Nephron (organoid): ENCODE measurements at regions not wholly inside any gene's neighbourhood (a gene's known extent, or its start where the extent isn't known, plus 50 kb on each side); places are given as distances from the start of the nearest gene placed in this dataset.

Experiments
- H3K27ac Mint-ChIP-seq, 3 experiments: 2 replicates each; pipeline ENCODE4 v1.8.0; 2020; ENCODE audit warnings: mixed read lengths in 3 of 3, mild to moderate bottlenecking in 2 of 3, moderate library complexity in 1 of 3
- H3K27me3 Mint-ChIP-seq: 2 replicates; pipeline ENCODE4 v1.8.0; 2021; ENCODE audit warnings: low read depth, mild to moderate bottlenecking, moderate library complexity, mixed read lengths
- H3K36me3 Mint-ChIP-seq: 2 replicates; pipeline ENCODE4 v1.8.0; 2020; ENCODE audit warnings: low read depth, mixed read lengths
- H3K4me1 Mint-ChIP-seq: 2 replicates; pipeline ENCODE4 v1.8.0; 2020; ENCODE audit warnings: mixed read lengths
- H3K4me3 Mint-ChIP-seq, 3 experiments: 2 replicates each; pipeline ENCODE4 v1.8.0; 2020; ENCODE audit warnings: mild to moderate bottlenecking in 3 of 3, mixed read lengths in 3 of 3, moderate library complexity in 2 of 3
- H3K9me3 Mint-ChIP-seq: 2 replicates; pipeline ENCODE4 v1.8.0; 2020; ENCODE audit warnings: mixed read lengths
- CTCF ChIP-seq, 3 experiments: fragments of 200-600 bp; sonication (generic); IDR thresholded peaks; one replicate each; pipeline ENCODE4 v1.5.0; 2021; ENCODE audit warnings: antibody characterized with exemption in 3 of 3; ENCODE audit not compliant: unreplicated experiment in 3 of 3

GRCh38 chr7:25386311-25386744 lies 158.0 kb upstream of the NPVF start:
- peaks cover 7% of the 10 kb centered on the region for H3K27me3 Mint-ChIP-seq
- H3K27ac Mint-ChIP-seq = peak overlapping the region; percentile 92 to 96 (median 95)
- H3K4me1 Mint-ChIP-seq = peaks cover 70% of the 10 kb centered on the region
- H3K36me3 Mint-ChIP-seq = no peaks in the 10 kb centered on the region
- no peaks in the 10 kb centered on the region for H3K9me3 Mint-ChIP-seq
- peak overlapping the region in 1 of 3 experiments; percentile 17 for H3K4me3 Mint-ChIP-seq
- TF ChIP-seq CTCF (IDR thresholded peaks at IDR 0.05; ENCODE audit: unreplicated experiment in 3 of 3) = no peak

- TF ChIP-seq CTCF (IDR thresholded peaks at IDR 0.05; ENCODE audit: unreplicated experiment in 3 of 3) = no peak
- H3K4me3 Mint-ChIP-seq = no peak overlapping the region
- H3K27ac Mint-ChIP-seq = peak overlapping the region in 1 of 3 experiments; percentile 96
- H3K4me1 Mint-ChIP-seq = peaks cover 71% of the 10 kb centered on the region
- H3K9me3 Mint-ChIP-seq = no peaks in the 10 kb centered on the region
- peaks cover 7% of the 10 kb centered on the region for H3K27me3 Mint-ChIP-seq
- H3K36me3 Mint-ChIP-seq = no peaks in the 10 kb centered on the region
Measured at GRCh38 chr7:25388681-25389080, 160.4 kb upstream of the NPVF start.

- TF ChIP-seq CTCF (IDR thresholded peaks at IDR 0.05; ENCODE audit: unreplicated experiment in 3 of 3) = peak; percentile 62 to 78 (median 75)
- H3K36me3 Mint-ChIP-seq = no peaks in the 10 kb centered on the region
- peak overlapping the region; percentile 47 to 96 (median 96) for H3K27ac Mint-ChIP-seq
- no peak overlapping the region for H3K4me3 Mint-ChIP-seq
- H3K9me3 Mint-ChIP-seq = no peaks in the 10 kb centered on the region
- peaks cover 4% of the 10 kb centered on the region for H3K27me3 Mint-ChIP-seq
- H3K4me1 Mint-ChIP-seq = peaks cover 71% of the 10 kb centered on the region
Measured at GRCh38 chr7:25389489-25390106, 161.3 kb upstream of the NPVF start.

GRCh38 chr7:25391295-25391861 lies 163.1 kb upstream of the NPVF start:
- Mint-ChIP-seq H3K4me1 (peaks cover 68% of the 10 kb centered on the region), H3K27ac (peak overlapping the region; percentile 90 to 96 (median 95)), H3K4me3 (peak overlapping the region in 2 of 3 experiments; percentile 37 to 60), H3K27me3 (peaks cover 3% of the 10 kb centered on the region), H3K36me3 (no peaks in the 10 kb centered on the region), H3K9me3 (no peaks in the 10 kb centered on the region)
- TF ChIP-seq CTCF (IDR thresholded peaks at IDR 0.05; ENCODE audit: unreplicated experiment in 3 of 3) = peak; percentile 69 to 91 (median 70)

- no peaks in the 10 kb centered on the region for H3K36me3 Mint-ChIP-seq
- peaks cover 3% of the 10 kb centered on the region for H3K27me3 Mint-ChIP-seq
- no peaks in the 10 kb centered on the region for H3K9me3 Mint-ChIP-seq
- H3K4me3 Mint-ChIP-seq = peak overlapping the region in 2 of 3 experiments; percentile 2
- peak overlapping the region; percentile 90 to 96 (median 95) for H3K27ac Mint-ChIP-seq
- H3K4me1 Mint-ChIP-seq = peaks cover 65% of the 10 kb centered on the region
- no peak for TF ChIP-seq CTCF (IDR thresholded peaks at IDR 0.05; ENCODE audit: unreplicated experiment in 3 of 3)
Measured at GRCh38 chr7:25391961-25392587, 163.8 kb upstream of the NPVF start.
